ENCODE measurements at regions not wholly inside any gene's neighbourhood (a gene's known extent, or its start where the extent isn't known, plus 50 kb on each side); places are given as distances from the start of the nearest gene placed in this dataset.

DNA sequence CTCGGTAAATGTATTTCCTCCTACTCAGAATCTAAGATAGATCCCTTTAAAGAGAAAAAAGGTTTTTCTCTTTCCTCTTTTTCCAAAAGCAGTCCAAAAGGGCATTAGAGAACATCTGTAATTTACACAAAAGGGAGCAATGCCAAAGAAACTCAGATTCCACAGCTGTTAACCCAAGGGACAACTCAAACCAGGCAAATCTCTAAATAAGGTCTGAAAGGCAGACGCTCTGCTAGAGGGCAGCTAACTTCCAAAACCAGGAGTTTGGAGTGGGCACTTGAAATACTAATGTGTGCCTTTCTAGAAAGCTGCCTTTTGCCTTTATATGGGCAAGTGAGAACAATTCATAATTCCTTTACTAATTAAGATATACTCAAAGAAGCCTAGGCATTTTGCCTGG, 435.7 kb downstream of the ZFHX3 start:
- H3K27me3 ChIP-seq (ENCODE audit: low read length), result no peaks in the 10 kb centered on the region
- no peak overlapping the region for H3K9ac ChIP-seq (ENCODE audit: low read length)
- H3K4me3 ChIP-seq (ENCODE audit: insufficient read depth, low read length, poor library complexity, severe bottlenecking), result no peak overlapping the region
- H3K9me2 ChIP-seq (replicated peaks; ENCODE audit: insufficient read depth, low read length), result no peaks in the 10 kb centered on the region
- H3K27ac ChIP-seq (ENCODE audit: low read depth, low read length), result no peak overlapping the region
- H3K79me2 ChIP-seq (ENCODE audit: insufficient read depth, low read length), result no peaks in the 10 kb centered on the region
- no peak overlapping the region for H3K4me2 ChIP-seq (ENCODE audit: low read depth, low read length, poor library complexity, severe bottlenecking)
- H4K20me1 ChIP-seq (ENCODE audit: low read depth, low read length), result no peaks in the 10 kb centered on the region
- H3F3A ChIP-seq (ENCODE audit: insufficient read depth), result no peaks in the 10 kb centered on the region
- H3K36me3 ChIP-seq (ENCODE audit: low read length), result no peaks in the 10 kb centered on the region
- H2AFZ ChIP-seq (ENCODE audit: low read depth, low read length, severe bottlenecking), result no peak overlapping the region
- no peaks in the 10 kb centered on the region for H3K9me3 ChIP-seq (ENCODE audit: insufficient read depth, low read length)
- TF ChIP-seq, protein P1, sequence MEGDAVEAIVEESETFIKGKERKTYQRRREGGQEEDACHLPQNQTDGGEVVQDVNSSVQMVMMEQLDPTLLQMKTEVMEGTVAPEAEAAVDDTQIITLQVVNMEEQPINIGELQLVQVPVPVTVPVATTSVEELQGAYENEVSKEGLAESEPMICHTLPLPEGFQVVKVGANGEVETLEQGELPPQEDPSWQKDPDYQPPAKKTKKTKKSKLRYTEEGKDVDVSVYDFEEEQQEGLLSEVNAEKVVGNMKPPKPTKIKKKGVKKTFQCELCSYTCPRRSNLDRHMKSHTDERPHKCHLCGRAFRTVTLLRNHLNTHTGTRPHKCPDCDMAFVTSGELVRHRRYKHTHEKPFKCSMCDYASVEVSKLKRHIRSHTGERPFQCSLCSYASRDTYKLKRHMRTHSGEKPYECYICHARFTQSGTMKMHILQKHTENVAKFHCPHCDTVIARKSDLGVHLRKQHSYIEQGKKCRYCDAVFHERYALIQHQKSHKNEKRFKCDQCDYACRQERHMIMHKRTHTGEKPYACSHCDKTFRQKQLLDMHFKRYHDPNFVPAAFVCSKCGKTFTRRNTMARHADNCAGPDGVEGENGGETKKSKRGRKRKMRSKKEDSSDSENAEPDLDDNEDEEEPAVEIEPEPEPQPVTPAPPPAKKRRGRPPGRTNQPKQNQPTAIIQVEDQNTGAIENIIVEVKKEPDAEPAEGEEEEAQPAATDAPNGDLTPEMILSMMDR (IDR thresholded peaks at IDR 0.05; ENCODE audit: insufficient read depth, low read length, poor library complexity, severe bottlenecking), result no peak
- TF ChIP-seq EZH2phosphoT487 (conservative IDR thresholded peaks at IDR 0.05; ENCODE audit: low read length), result no peak

DNA sequence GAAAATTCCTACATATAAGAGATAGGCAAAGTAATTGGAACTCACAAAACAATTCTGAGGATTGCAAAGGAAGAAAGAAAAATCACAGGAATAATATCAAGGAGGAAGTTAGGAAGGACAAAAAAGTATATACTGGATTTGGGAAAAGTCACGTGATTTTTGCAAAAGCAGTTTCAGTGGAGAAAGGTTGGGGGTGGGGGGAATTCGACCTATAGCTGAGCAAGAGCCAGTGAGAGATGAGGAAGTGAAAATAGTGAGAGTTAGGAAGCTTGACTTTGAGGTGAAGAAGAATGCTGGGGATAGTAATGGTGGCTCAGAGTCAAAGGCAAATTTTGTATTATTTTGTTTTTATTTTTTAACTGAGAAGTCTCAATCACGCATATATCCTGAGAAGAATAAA, 438.0 kb upstream of the PMFBP1 start:
- Histone ChIP-seq H3K36me3 (ENCODE audit: low read length) (no peaks in the 10 kb centered on the region), H3K4me3 (ENCODE audit: insufficient read depth, low read length, poor library complexity, severe bottlenecking) (no peak overlapping the region), H4K20me1 (ENCODE audit: low read depth, low read length) (no peaks in the 10 kb centered on the region), H3K27me3 (ENCODE audit: low read length) (no peaks in the 10 kb centered on the region), H3K4me2 (ENCODE audit: low read depth, low read length, poor library complexity, severe bottlenecking) (no peak overlapping the region), H3K9ac (ENCODE audit: low read length) (no peak overlapping the region), H3F3A (ENCODE audit: insufficient read depth) (no peaks in the 10 kb centered on the region), H2AFZ (ENCODE audit: low read depth, low read length, severe bottlenecking) (no peak overlapping the region), H3K9me3 (ENCODE audit: insufficient read depth, low read length) (no peaks in the 10 kb centered on the region), H3K27ac (ENCODE audit: low read depth, low read length) (no peak overlapping the region), H3K79me2 (ENCODE audit: insufficient read depth, low read length) (no peaks in the 10 kb centered on the region), H3K9me2 (replicated peaks; ENCODE audit: insufficient read depth, low read length) (no peaks in the 10 kb centered on the region)
- no peak for TF ChIP-seq EZH2phosphoT487 (conservative IDR thresholded peaks at IDR 0.05; ENCODE audit: low read length)
- TF ChIP-seq, protein P1 (IDR thresholded peaks at IDR 0.05; ENCODE audit: insufficient read depth, low read length, poor library complexity, severe bottlenecking), result no peak

DNA sequence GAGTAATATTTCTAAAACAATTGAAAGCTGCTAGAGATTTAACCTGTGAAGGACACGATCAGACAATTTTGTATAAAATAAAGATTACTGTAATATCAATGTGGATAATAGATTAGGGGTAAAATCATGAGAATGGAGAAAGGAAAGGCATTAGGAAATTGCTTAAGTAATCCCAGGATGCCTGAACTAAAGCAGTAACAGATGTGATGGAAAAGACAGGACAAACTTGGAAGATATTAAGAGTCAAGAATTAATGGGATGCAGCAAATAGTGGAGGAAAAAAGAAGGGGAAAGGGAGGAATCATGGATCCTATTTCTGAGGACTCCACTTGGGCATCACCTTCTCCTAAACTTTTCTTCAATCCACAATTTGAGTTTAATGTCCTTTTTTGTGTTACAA, 437.1 kb upstream of the PMFBP1 start:
- Histone ChIP-seq H3K9me2 (replicated peaks; ENCODE audit: insufficient read depth, low read length) (no peaks in the 10 kb centered on the region), H3K79me2 (ENCODE audit: insufficient read depth, low read length) (no peaks in the 10 kb centered on the region), H3K27ac (ENCODE audit: low read depth, low read length) (no peak overlapping the region), H3K4me2 (ENCODE audit: low read depth, low read length, poor library complexity, severe bottlenecking) (no peak overlapping the region), H3K4me3 (ENCODE audit: insufficient read depth, low read length, poor library complexity, severe bottlenecking) (no peak overlapping the region), H3K9me3 (ENCODE audit: insufficient read depth, low read length) (no peaks in the 10 kb centered on the region), H3K27me3 (ENCODE audit: low read length) (no peaks in the 10 kb centered on the region), H3F3A (ENCODE audit: insufficient read depth) (no peaks in the 10 kb centered on the region), H3K9ac (ENCODE audit: low read length) (no peak overlapping the region), H3K36me3 (ENCODE audit: low read length) (no peaks in the 10 kb centered on the region), H2AFZ (ENCODE audit: low read depth, low read length, severe bottlenecking) (no peak overlapping the region), H4K20me1 (ENCODE audit: low read depth, low read length) (no peaks in the 10 kb centered on the region)
- TF ChIP-seq, protein P1 (IDR thresholded peaks at IDR 0.05; ENCODE audit: insufficient read depth, low read length, poor library complexity, severe bottlenecking), result no peak
- TF ChIP-seq EZH2phosphoT487 (conservative IDR thresholded peaks at IDR 0.05; ENCODE audit: low read length), result no peak
